Body of pancreas (tissue), 4 donors: ENCODE measurements at regions not wholly inside any gene's neighbourhood (a gene's known extent, or its start where the extent isn't known, plus 50 kb on each side); places are given as distances from the start of the nearest gene placed in this dataset.

Source experiments
- ATAC-seq: fragments of 150-250 bp; one replicate; pipeline ENCODE4 v1.9.1; 2016
- DNase-seq, 4 donors: peaks; one replicate each; pipeline ENCODE4 v3.0.0-alpha.2; 2019
- H3K27ac ChIP-seq, 4 donors: fragments of 200-600 bp; sonication (generic); 1 replicate in 3 of 4; 2 replicates in 1 of 4; pipeline versions ENCODE4 v1.5.1 to v1.6.1; 2016 to 2019; ENCODE audit warnings: mild to moderate bottlenecking in 1 of 4, mixed read lengths in 1 of 4, moderate library complexity in 1 of 4
- H3K27me3 ChIP-seq, 2 donors: fragments of 200-600 bp; sonication (generic); one replicate each; pipeline ENCODE4 v1.6.0; 2016; ENCODE audit warnings: mild to moderate bottlenecking in 1 of 2
- H3K36me3 ChIP-seq, 2 donors: fragments of 200-600 bp; sonication (generic); replicated peaks in 1 of 2; 2 replicates each; pipeline ENCODE4 v1.5.1; 2016; ENCODE audit warnings: low read depth in 2 of 2; ENCODE audit not compliant: insufficient read depth in 1 of 2
- H3K4me1 ChIP-seq: fragments of 200-600 bp; sonication (generic); one replicate; pipeline ENCODE4 v1.6.0; 2016
- H3K4me3 ChIP-seq, 2 donors: fragments of 200-600 bp; sonication (generic); 1 replicate in 1 of 2; 2 replicates in 1 of 2; pipeline ENCODE4 v1.5.1; 2016 to 2019
- H3K9me3 ChIP-seq, 3 donors: fragments of 200-600 bp; sonication (generic); 1 replicate in 2 of 3; 2 replicates in 1 of 3; pipeline ENCODE4 v1.5.1; 2016
- POLR2A ChIP-seq, 3 donors: fragments of 450-650 bp; IDR thresholded peaks; one replicate each; pipeline ENCODE4 v1.6.1; 2016; ENCODE audit warnings: antibody characterized with exemption in 3 of 3, mild to moderate bottlenecking in 2 of 3
- WGBS, 2 donors: methylation state at CpG; one replicate each; pipeline ENCODE4 v1.1.5; 2017; 5-methylcytosine and 5-hydroxymethylcytosine counted together
- intact Hi-C: fragments of 100-400 bp; cut with DNase I; formaldehyde crosslinking; loops from one replicate; pipeline ENCODE4 v1.15.1; 2023
- TF ChIP-seq, protein P1 (sequence below), 7 experiments: fragments of 450-650 bp in 4 of 7; fragments of 200-600 bp in 3 of 7; sonication (generic) in 3 of 7; IDR thresholded peaks; one replicate each; pipeline ENCODE4 v1.5.1; 2016 to 2019; ENCODE audit warnings: antibody characterized with exemption in 7 of 7

DNA sequence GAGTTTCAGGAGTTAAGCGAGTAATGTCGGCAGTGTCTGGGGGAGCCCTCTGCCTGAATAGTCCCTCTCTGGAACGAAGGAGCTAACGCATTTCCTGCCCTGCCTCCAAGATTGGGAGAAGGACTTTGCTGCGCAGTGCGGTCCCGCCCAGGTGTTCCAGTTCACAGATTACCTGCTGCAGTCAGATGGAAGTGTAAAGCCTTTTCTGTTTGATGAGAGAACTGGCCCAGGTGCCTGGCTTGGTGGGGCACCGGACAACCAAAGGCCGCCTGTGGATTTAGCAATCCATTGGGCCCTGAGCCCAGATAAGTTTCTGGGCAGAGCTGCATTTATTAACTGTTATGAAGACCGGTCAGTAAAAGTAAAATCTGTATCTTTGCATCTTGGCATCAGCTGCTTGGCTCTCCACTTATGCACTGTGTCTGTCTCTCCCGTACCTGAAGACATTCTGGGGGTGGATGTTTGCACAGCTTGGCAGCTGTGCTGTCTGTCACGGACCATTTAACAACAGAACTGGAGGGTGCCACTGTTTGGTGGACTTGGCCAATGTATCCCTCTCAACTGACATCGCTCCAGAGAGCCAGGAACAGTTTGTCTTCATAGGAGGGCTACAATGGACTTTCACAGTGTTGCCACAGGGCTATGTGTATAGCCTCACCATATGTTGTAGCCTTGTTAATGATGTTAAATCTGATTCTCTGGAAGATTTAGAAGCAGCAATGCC, 654.7 kb upstream of the ZWINT start:
- no peaks in the 10 kb centered on the region for H3K9me3 ChIP-seq
- H3K4me3 ChIP-seq: no peak overlapping the region
- H3K27ac ChIP-seq: no peak overlapping the region
- no peaks in the 10 kb centered on the region for H3K4me1 ChIP-seq
- TF ChIP-seq, protein P1, sequence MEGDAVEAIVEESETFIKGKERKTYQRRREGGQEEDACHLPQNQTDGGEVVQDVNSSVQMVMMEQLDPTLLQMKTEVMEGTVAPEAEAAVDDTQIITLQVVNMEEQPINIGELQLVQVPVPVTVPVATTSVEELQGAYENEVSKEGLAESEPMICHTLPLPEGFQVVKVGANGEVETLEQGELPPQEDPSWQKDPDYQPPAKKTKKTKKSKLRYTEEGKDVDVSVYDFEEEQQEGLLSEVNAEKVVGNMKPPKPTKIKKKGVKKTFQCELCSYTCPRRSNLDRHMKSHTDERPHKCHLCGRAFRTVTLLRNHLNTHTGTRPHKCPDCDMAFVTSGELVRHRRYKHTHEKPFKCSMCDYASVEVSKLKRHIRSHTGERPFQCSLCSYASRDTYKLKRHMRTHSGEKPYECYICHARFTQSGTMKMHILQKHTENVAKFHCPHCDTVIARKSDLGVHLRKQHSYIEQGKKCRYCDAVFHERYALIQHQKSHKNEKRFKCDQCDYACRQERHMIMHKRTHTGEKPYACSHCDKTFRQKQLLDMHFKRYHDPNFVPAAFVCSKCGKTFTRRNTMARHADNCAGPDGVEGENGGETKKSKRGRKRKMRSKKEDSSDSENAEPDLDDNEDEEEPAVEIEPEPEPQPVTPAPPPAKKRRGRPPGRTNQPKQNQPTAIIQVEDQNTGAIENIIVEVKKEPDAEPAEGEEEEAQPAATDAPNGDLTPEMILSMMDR (IDR thresholded peaks at IDR 0.05): no peak
- TF ChIP-seq POLR2A (IDR thresholded peaks at IDR 0.05): no peak
- no peaks in the 10 kb centered on the region for H3K27me3 ChIP-seq
- intact Hi-C loops: no loop called here
- WGBS, 2 donors: 60 to 63% methylated on average over 8 to 13 of the region's 13 CpGs
- DNase-seq (no peak), ATAC-seq (no peak)
- no peaks in the 10 kb centered on the region for H3K36me3 ChIP-seq

DNA sequence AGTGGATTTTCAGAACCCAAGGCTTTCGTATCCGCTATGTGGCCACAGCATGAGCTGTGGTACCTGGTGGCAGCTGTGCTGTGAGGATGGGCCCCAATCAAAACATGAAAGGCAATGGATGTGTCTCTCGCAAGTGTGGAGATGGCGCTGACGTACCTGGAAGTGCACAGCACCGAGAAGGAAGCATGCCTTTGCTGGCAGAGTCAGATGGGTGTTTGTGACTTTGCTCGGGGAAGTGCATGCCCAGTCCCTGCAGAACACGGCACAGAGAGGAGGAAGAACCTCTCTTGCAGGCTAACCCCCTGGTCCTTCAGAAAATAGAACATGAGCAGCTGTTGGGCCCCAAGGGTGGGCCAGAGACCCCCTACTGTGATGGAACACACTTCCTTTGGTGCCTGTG, 654.1 kb upstream of the ZWINT start:
- TF ChIP-seq, protein P1 (IDR thresholded peaks at IDR 0.05): no peak
- TF ChIP-seq POLR2A (IDR thresholded peaks at IDR 0.05): no peak
- no peaks in the 10 kb centered on the region for H3K9me3 ChIP-seq
- no peak overlapping the region for H3K27ac ChIP-seq
- ATAC-seq (no peak), DNase-seq (no peak)
- no peaks in the 10 kb centered on the region for H3K27me3 ChIP-seq
- no peaks in the 10 kb centered on the region for H3K36me3 ChIP-seq
- 76 to 79% methylated on average over 7 of the region's 8 CpGs for WGBS, 2 donors
- H3K4me1 ChIP-seq: no peaks in the 10 kb centered on the region
- intact Hi-C loops: no loop called here
- H3K4me3 ChIP-seq: no peak overlapping the region

DNA sequence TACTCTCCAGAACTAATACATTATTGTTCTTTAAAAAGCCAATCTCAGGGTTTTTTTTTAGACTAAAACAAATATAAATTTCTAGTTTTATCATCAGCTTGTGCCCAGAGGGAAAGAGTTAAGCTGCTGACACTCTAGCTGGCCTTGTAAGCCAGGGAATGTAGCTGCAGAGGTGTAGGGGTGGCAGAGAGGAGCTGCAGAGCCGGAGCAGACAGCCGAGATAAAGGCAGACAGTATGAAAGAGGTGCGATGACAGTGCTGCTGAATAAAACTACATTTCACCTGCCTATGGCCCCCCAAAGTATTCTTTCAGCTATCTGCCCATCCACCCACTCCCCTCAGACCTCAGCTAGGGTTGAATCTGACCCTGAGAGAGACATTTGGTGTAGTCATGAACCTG, 653.7 kb upstream of the ZWINT start:
- no peaks in the 10 kb centered on the region for H3K4me1 ChIP-seq
- no peak for TF ChIP-seq POLR2A (IDR thresholded peaks at IDR 0.05)
- TF ChIP-seq, protein P1 (IDR thresholded peaks at IDR 0.05): no peak
- no peak for ATAC-seq
- no peak overlapping the region for H3K4me3 ChIP-seq
- intact Hi-C loops: no loop called here
- H3K27ac ChIP-seq: no peak overlapping the region
- WGBS, 2 donors: 11 to 35% methylated on average over 3 of the region's 3 CpGs
- no peaks in the 10 kb centered on the region for H3K36me3 ChIP-seq
- DNase-seq: no peak
- no peaks in the 10 kb centered on the region for H3K27me3 ChIP-seq
- H3K9me3 ChIP-seq: no peaks in the 10 kb centered on the region

DNA sequence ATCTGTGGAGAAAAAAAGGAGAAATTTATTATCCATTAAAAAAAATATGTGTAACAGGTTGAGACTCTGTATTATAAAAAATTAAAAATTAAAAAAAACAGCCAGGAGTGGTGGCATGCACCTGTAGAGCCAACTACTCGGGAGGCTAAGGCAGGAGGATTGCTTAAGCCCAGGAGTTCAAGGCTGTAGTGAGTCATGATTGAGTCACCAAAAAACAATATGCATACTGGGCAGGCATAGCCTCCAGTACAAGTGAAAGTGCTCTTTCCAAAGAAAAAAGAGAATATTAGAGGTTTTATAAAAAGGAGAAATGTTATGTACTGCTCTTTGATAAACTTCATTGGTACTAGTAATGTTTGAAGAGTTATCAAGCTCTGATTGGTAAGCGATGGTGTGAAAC, 647.1 kb upstream of the ZWINT start:
- ATAC-seq (no peak), DNase-seq (no peak)
- no peaks in the 10 kb centered on the region for H3K4me1 ChIP-seq
- H3K27me3 ChIP-seq: no peaks in the 10 kb centered on the region
- no peak overlapping the region for H3K4me3 ChIP-seq
- TF ChIP-seq, protein P1 (IDR thresholded peaks at IDR 0.05): no peak
- no peak for TF ChIP-seq POLR2A (IDR thresholded peaks at IDR 0.05)
- H3K36me3 ChIP-seq: no peaks in the 10 kb centered on the region
- no peaks in the 10 kb centered on the region for H3K9me3 ChIP-seq
- 47% methylated on average over 2 of the region's 2 CpGs for WGBS, 2 donors
- intact Hi-C loops: no loop called here
- no peak overlapping the region for H3K27ac ChIP-seq

DNA sequence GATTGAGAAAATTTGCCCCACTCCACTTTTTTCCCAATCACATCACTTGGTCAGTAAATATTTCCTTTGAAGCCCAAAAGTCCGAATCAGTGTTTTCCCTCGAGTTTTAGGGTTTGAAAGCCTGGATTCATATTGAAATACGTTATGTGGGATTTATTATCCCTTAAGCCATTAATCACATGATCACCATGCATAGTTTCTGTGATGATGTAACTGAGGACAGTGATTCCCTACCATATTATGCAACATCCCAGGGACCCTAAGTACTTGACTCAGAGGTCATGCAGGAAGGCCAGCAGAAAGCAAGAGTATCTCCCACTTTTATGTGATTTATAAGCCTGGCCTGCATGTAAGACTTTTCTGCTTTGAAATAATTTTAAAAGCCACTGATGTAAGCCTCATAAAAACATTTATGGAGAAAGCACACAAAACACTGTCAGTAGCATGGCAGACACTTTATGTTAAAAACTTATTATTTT, 630.6 kb upstream of the ZWINT start:
- ATAC-seq: no peak
- intact Hi-C loops: no loop called here
- H3K27ac ChIP-seq: no peak overlapping the region
- H3K27me3 ChIP-seq: no peaks in the 10 kb centered on the region
- H3K9me3 ChIP-seq: no peaks in the 10 kb centered on the region
- H3K4me1 ChIP-seq: no peaks in the 10 kb centered on the region
- TF ChIP-seq POLR2A (IDR thresholded peaks at IDR 0.05): no peak
- TF ChIP-seq, protein P1 (IDR thresholded peaks at IDR 0.05): no peak
- no peaks in the 10 kb centered on the region for H3K36me3 ChIP-seq
- H3K4me3 ChIP-seq: no peak overlapping the region
- WGBS, 2 donors: 16 to 24% methylated on average over 3 of the region's 3 CpGs
- no peak for DNase-seq
